Fibroblast of mammary gland (primary cell): ENCODE measurements at regions not wholly inside any gene's neighbourhood (a gene's known extent, or its start where the extent isn't known, plus 50 kb on each side); places are given as distances from the start of the nearest gene placed in this dataset.

Experiments
- DNase-seq: peaks from one replicate; pipeline ENCODE4 v3.0.0-alpha.2; 2010; ENCODE audit warnings: low read depth
- H3K4me3 ChIP-seq: 2 replicates; pipeline ENCODE4 v1.5.1; 2011; ENCODE audit warnings: low read depth, mild to moderate bottlenecking, low read length, moderate library complexity; ENCODE audit not compliant: control insufficient read depth
- TF ChIP-seq, protein P1 (sequence below): conservative IDR thresholded peaks from 2 replicates; pipeline ENCODE4 v1.5.1; 2011; ENCODE audit warnings: low read depth, low read length, inconsistent platforms; ENCODE audit not compliant: control insufficient read depth, insufficient read depth

DNA sequence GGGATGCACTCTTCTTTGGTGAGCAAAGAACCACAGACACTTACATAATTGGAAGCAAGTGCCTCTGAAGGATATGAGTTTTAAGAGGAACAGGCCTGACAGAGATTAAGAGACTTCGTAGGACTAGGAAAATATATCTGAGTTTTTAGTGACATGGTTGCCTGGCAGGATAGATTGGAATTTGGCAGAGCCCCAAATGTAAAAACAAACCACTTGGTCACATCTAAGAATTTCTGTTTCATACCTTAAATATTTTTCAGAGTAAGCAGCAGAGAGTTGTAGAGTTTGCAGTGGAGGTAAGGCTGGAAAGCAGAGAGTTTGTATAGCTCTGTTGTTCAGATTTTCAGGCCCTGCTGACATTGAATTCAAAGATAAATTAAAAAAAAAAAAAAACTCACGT, 150.1 kb upstream of the MAGEB2 start:
- TF ChIP-seq, protein P1, sequence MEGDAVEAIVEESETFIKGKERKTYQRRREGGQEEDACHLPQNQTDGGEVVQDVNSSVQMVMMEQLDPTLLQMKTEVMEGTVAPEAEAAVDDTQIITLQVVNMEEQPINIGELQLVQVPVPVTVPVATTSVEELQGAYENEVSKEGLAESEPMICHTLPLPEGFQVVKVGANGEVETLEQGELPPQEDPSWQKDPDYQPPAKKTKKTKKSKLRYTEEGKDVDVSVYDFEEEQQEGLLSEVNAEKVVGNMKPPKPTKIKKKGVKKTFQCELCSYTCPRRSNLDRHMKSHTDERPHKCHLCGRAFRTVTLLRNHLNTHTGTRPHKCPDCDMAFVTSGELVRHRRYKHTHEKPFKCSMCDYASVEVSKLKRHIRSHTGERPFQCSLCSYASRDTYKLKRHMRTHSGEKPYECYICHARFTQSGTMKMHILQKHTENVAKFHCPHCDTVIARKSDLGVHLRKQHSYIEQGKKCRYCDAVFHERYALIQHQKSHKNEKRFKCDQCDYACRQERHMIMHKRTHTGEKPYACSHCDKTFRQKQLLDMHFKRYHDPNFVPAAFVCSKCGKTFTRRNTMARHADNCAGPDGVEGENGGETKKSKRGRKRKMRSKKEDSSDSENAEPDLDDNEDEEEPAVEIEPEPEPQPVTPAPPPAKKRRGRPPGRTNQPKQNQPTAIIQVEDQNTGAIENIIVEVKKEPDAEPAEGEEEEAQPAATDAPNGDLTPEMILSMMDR: no peak
- no peak overlapping the region for H3K4me3 ChIP-seq
- no peak for DNase-seq

DNA sequence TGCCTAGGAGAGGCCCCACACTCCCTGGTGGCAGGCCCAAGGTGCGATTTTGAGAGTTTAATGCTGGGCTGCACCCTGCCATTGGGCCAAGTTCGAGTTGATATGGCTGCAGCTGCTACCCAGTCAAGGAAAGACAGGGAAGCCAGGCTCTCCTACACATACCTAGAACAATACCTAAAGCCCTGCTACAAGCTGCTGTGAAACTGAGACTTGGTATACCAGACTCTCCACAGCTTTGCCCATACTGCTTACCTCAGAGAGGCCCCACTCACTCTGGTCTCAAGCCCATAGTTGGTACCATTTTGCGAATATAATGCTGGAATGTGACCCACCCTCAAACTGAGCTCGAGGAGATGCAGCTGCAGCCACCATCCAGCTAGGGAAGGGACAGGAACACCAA, 147.7 kb upstream of the MAGEB2 start:
- DNase-seq: no peak
- H3K4me3 ChIP-seq: no peak overlapping the region
- TF ChIP-seq, protein P1: no peak

DNA sequence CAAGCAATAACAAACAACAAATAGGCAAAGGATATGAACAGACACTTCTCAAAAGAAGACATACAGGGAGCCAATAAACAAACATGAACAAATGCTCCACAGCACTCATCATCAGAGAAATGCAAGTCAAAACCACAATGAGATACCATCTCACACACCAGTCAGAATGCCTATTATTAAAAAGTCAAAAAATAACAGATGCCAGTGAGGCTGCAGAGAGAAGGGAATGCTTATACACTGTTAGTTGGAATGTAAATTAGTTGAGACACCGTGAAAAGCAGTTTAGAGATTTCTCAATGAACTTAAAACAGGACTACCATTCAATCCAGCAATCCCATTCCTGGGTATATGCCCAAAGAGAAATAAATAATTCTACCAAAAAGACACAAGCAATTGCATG, 129.8 kb upstream of the MAGEB2 start:
- TF ChIP-seq, protein P1: no peak
- no peak overlapping the region for H3K4me3 ChIP-seq
- no peak for DNase-seq

DNA sequence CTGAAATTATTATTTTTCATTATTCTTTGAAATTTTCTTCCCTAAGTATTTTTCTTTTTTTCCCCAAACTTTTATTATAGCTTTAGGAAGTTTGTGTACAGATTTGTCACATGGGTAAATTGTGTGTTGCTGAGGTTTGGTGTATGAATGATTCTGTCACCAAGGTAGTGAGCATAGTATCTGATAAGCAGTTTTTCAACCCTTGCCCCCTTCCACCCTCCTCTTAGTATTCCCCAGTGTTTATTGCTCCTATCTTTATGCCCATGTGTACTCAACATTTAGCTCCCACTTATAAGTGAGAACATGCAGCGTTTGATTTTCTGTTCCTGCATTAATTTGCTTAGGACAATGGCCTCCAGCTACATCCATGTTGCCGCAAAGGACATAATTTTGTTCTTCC, 103.9 kb upstream of the MAGEB2 start:
- DNase-seq: no peak
- TF ChIP-seq, protein P1: no peak
- H3K4me3 ChIP-seq: no peak overlapping the region

DNA sequence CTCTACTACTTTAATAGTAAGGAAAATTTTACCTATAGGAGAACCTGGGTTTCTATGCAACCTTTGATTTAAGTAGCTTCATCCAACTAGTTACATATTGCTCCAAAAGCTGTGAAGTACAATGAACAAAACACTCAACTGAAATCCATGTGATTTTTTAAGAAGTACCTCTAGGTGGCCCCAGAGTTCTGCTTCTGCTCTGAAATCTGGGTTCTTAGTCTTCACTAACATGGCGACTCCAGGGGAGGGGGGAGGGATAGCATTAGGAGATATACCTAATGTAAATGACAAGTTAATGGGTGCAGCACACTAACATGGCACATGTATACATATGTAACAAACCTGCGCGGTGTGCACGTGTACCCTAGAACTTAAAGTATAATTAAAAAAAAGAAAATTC, 73.4 kb upstream of the MAGEB2 start:
- TF ChIP-seq, protein P1: peak; percentile 45
- peak; percentile 50 for DNase-seq

DNA sequence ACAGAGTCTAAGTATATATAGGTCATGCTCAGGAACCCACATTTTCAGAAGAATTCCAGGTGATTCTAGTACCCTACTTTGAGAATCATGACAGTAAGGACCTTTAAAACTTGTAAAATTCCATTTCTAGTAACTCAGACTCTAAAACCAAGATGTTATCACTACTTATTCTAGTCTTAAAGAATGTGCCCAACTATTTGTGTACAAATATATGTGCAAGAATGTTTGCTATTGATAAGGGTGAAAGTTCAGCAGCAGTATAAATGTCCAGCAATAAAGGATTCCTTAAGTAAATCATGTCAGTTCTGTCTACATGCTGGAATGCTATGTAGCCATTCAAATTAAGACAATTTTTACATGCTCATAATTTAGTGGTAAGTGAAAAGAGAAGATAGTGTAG, 71.1 kb upstream of the MAGEB2 start:
- H3K4me3 ChIP-seq: no peak overlapping the region
- TF ChIP-seq, protein P1: no peak
- no peak for DNase-seq

More for the DNA sequence above, 73.4 kb upstream of the MAGEB2 start:
- no peak overlapping the region for H3K4me3 ChIP-seq
